IPS DF 6.9 (cell line): ENCODE measurements at regions not wholly inside any gene's neighbourhood (a gene's known extent, or its start where the extent isn't known, plus 50 kb on each side); places are given as distances from the start of the nearest gene placed in this dataset.

Experiments used
- DNase-seq: peaks from one replicate; pipeline ENCODE4 v3.0.0-alpha.2; 2013; ENCODE audit warnings: low read depth, low spot score
- H3K27ac ChIP-seq: one replicate; pipeline ENCODE4 v1.5.1; 2013; ENCODE audit warnings: low read length, control low read depth
- H3K27me3 ChIP-seq: 2 replicates; pipeline ENCODE4 v1.6.1; 2013; ENCODE audit warnings: mild to moderate bottlenecking, low read length; ENCODE audit not compliant: control insufficient read depth, insufficient read depth
- H3K36me3 ChIP-seq: 2 replicates; pipeline ENCODE4 v1.6.1; 2013; ENCODE audit warnings: low read length; ENCODE audit not compliant: control insufficient read depth, insufficient read depth
- H3K4me1 ChIP-seq: 2 replicates; pipeline ENCODE4 v1.6.1; 2013; ENCODE audit warnings: low read length; ENCODE audit not compliant: control insufficient read depth, insufficient read depth
- H3K4me3 ChIP-seq: 2 replicates; pipeline ENCODE4 v1.5.1; 2013; ENCODE audit warnings: mild to moderate bottlenecking, low read length
- H3K9me3 ChIP-seq: 2 replicates; pipeline ENCODE4 v1.6.1; 2013; ENCODE audit warnings: low read length, inconsistent platforms; ENCODE audit not compliant: control insufficient read depth, insufficient read depth
- WGBS: extraction: QIAGEN DNeasy Blood & Tissue Kit; methylation state at CpG from one replicate; pipeline ENCODE4 v1.1.7; 2013; ENCODE audit warnings: mixed read lengths, missing lambda C conversion rate; ENCODE audit not compliant: insufficient read length, insufficient coverage; 5-methylcytosine and 5-hydroxymethylcytosine counted together

- Histone ChIP-seq H3K27me3 (no peaks in the 10 kb centered on the region), H3K36me3 (no peaks in the 10 kb centered on the region), H3K4me3 (no peak overlapping the region), H3K9me3 (no peaks in the 10 kb centered on the region), H3K27ac (no peak overlapping the region), H3K4me1 (no peaks in the 10 kb centered on the region)
- no peak for DNase-seq
- WGBS, result no CpG with 5 or more reads among the region's 4 CpGs
Measured at GRCh38 chr2:191756761-191757160, 78.8 kb downstream of the NABP1 start.

GRCh38 chr2:191757208-191757607, 79.3 kb downstream of the NABP1 start:
- Histone ChIP-seq H3K9me3 (no peaks in the 10 kb centered on the region), H3K27me3 (no peaks in the 10 kb centered on the region), H3K36me3 (no peaks in the 10 kb centered on the region), H3K4me1 (no peaks in the 10 kb centered on the region), H3K27ac (no peak overlapping the region), H3K4me3 (no peak overlapping the region)
- no CpG with 5 or more reads among the region's 1 CpG for WGBS
- no peak for DNase-seq

GRCh38 chr2:191758518-191759507, 80.9 kb downstream of the NABP1 start:
- no peak overlapping the region for H3K4me3 ChIP-seq
- WGBS, result no CpG with 5 or more reads among the region's 13 CpGs
- DNase-seq, result peak; percentile 48

GRCh38 chr2:191759680-191760079, 81.7 kb downstream of the NABP1 start:
- Histone ChIP-seq H3K36me3 (no peaks in the 10 kb centered on the region), H3K9me3 (no peaks in the 10 kb centered on the region), H3K4me3 (no peak overlapping the region), H3K27ac (no peak overlapping the region), H3K4me1 (no peaks in the 10 kb centered on the region), H3K27me3 (no peaks in the 10 kb centered on the region)
- DNase-seq, result no peak
- no CpG with 5 or more reads among the region's 4 CpGs for WGBS

More at GRCh38 chr2:191758518-191759507, 80.9 kb downstream of the NABP1 start:
- Histone ChIP-seq H3K36me3 (no peaks in the 10 kb centered on the region), H3K9me3 (no peaks in the 10 kb centered on the region), H3K4me1 (no peaks in the 10 kb centered on the region), H3K27ac (no peak overlapping the region), H3K27me3 (no peaks in the 10 kb centered on the region)

- no peak for DNase-seq
- Histone ChIP-seq H3K4me1 (no peaks in the 10 kb centered on the region), H3K27me3 (no peaks in the 10 kb centered on the region), H3K4me3 (no peak overlapping the region), H3K36me3 (no peaks in the 10 kb centered on the region), H3K27ac (no peak overlapping the region), H3K9me3 (no peaks in the 10 kb centered on the region)
- 100% methylated on average over 1 of the region's 4 CpGs for WGBS
Measured at GRCh38 chr2:191760655-191761262, 82.8 kb downstream of the NABP1 start.

- Histone ChIP-seq H3K27me3 (no peaks in the 10 kb centered on the region), H3K27ac (no peak overlapping the region)
- no CpG with 5 or more reads among the region's 4 CpGs for WGBS
Measured at GRCh38 chr2:191773136-191773535, 73.8 kb downstream of the CAVIN2 start.

GRCh38 chr2:191777351-191777750, 69.5 kb downstream of the CAVIN2 start:
- WGBS, result no CpG with 5 or more reads among the region's 2 CpGs
- H3K4me1 ChIP-seq, result no peaks in the 10 kb centered on the region
- no peak overlapping the region for H3K27ac ChIP-seq
- no peaks in the 10 kb centered on the region for H3K9me3 ChIP-seq
- no peak overlapping the region for H3K4me3 ChIP-seq
- H3K36me3 ChIP-seq, result no peaks in the 10 kb centered on the region
- H3K27me3 ChIP-seq, result no peaks in the 10 kb centered on the region
- DNase-seq, result no peak

More at GRCh38 chr2:191773136-191773535, 73.8 kb downstream of the CAVIN2 start:
- no peaks in the 10 kb centered on the region for H3K36me3 ChIP-seq
- H3K4me1 ChIP-seq, result no peaks in the 10 kb centered on the region
- DNase-seq, result no peak
- no peak overlapping the region for H3K4me3 ChIP-seq
- H3K9me3 ChIP-seq, result no peaks in the 10 kb centered on the region

- no CpG with 5 or more reads among the region's 1 CpG for WGBS
- no peak for DNase-seq
- no peaks in the 10 kb centered on the region for H3K9me3 ChIP-seq
- H3K4me3 ChIP-seq, result no peak overlapping the region
- H3K36me3 ChIP-seq, result no peaks in the 10 kb centered on the region
- no peaks in the 10 kb centered on the region for H3K4me1 ChIP-seq
- no peak overlapping the region for H3K27ac ChIP-seq
- H3K27me3 ChIP-seq, result no peaks in the 10 kb centered on the region
Measured at GRCh38 chr2:191778041-191778440, 68.8 kb downstream of the CAVIN2 start.

GRCh38 chr2:191782351-191782750, 64.5 kb downstream of the CAVIN2 start:
- no CpG with 5 or more reads among the region's 8 CpGs for WGBS
- no peaks in the 10 kb centered on the region for H3K36me3 ChIP-seq
- DNase-seq, result no peak
- no peaks in the 10 kb centered on the region for H3K4me1 ChIP-seq
- H3K9me3 ChIP-seq, result no peaks in the 10 kb centered on the region
- no peak overlapping the region for H3K27ac ChIP-seq
- no peak overlapping the region for H3K4me3 ChIP-seq
- H3K27me3 ChIP-seq, result no peaks in the 10 kb centered on the region

- Histone ChIP-seq H3K4me3 (no peak overlapping the region), H3K4me1 (no peaks in the 10 kb centered on the region), H3K27ac (no peak overlapping the region), H3K36me3 (no peaks in the 10 kb centered on the region), H3K9me3 (no peaks in the 10 kb centered on the region), H3K27me3 (no peaks in the 10 kb centered on the region)
- DNase-seq, result no peak
Measured at GRCh38 chr2:191783416-191783815, 63.5 kb downstream of the CAVIN2 start.
